Ascending aorta (tissue), 2 donors: ENCODE measurements at regions not wholly inside any gene's neighbourhood (a gene's known extent, or its start where the extent isn't known, plus 50 kb on each side); places are given as distances from the start of the nearest gene placed in this dataset.
"Not testable (repeated sequence)": the region's sequence is repeated elsewhere in the genome, so short reads cannot be mapped to it uniquely, and the experiment has no call there.

ENCODE experiments used
- DNase-seq, 2 donors: peaks; one replicate each; pipeline ENCODE4 v3.0.0-alpha.2; 2019; ENCODE audit warnings: low spot score in 2 of 2
- H3K27ac ChIP-seq, 2 donors: fragments of 200-600 bp; sonication (generic); one replicate each; pipeline ENCODE4 v1.5.1; 2016 to 2017; ENCODE audit warnings: mild to moderate bottlenecking in 1 of 2
- H3K27me3 ChIP-seq: fragments of 200-600 bp; sonication (generic); one replicate; pipeline ENCODE4 v1.5.1; 2017
- H3K36me3 ChIP-seq, 2 donors: fragments of 200-600 bp; sonication (generic); one replicate each; pipeline ENCODE4 v1.5.1; 2016
- H3K4me1 ChIP-seq, 2 donors: fragments of 200-600 bp; sonication (generic); one replicate each; pipeline ENCODE4 v1.5.1; 2016 to 2017; ENCODE audit warnings: mild to moderate bottlenecking in 1 of 2
- H3K4me3 ChIP-seq, 2 donors: fragments of 200-600 bp; sonication (generic); one replicate each; pipeline ENCODE4 v1.5.1; 2016 to 2017; ENCODE audit warnings: mild to moderate bottlenecking in 1 of 2
- H3K9me3 ChIP-seq, 2 donors: fragments of 200-600 bp; sonication (generic); one replicate each; pipeline ENCODE4 v1.5.1; 2016
- CTCF ChIP-seq, 3 experiments: fragments of 200-600 bp in 2 of 3; fragments of 450-650 bp in 1 of 3; sonication (generic) in 2 of 3; IDR thresholded peaks; one replicate each; pipeline ENCODE4 v1.5.1; 2016 to 2019; ENCODE audit warnings: antibody characterized with exemption in 3 of 3, mild to moderate bottlenecking in 1 of 3, moderate library complexity in 1 of 3
- intact Hi-C: fragments of 100-400 bp; cut with DNase I; formaldehyde crosslinking; loops from one replicate; pipeline ENCODE4 v1.15.1; 2023

- no peak overlapping the region for H3K27ac ChIP-seq
- intact Hi-C loops = no loop called here
- no peak for DNase-seq
- no peaks in the 10 kb centered on the region for H3K4me1 ChIP-seq
- no peaks in the 10 kb centered on the region for H3K27me3 ChIP-seq
- no peaks in the 10 kb centered on the region for H3K36me3 ChIP-seq
- no peak for TF ChIP-seq CTCF (IDR thresholded peaks at IDR 0.05)
- H3K9me3 ChIP-seq = no peaks in the 10 kb centered on the region
- H3K4me3 ChIP-seq = no peak overlapping the region
Measured at GRCh38 chr13:62482351-62482750, 1066.7 kb upstream of the PCDH20 start.

GRCh38 chr13:62473944-62474237 is 1058.2 kb upstream of the PCDH20 start:
- DNase-seq = no peak
- Histone ChIP-seq H3K9me3 (no peaks in the 10 kb centered on the region), H3K4me1 (no peaks in the 10 kb centered on the region), H3K27ac (no peak overlapping the region), H3K4me3 (no peak overlapping the region), H3K27me3 (no peaks in the 10 kb centered on the region), H3K36me3 (no peaks in the 10 kb centered on the region)
- TF ChIP-seq CTCF (IDR thresholded peaks at IDR 0.05) = no peak
- intact Hi-C loops = no loop called here

- intact Hi-C loops = no loop called here
- Histone ChIP-seq H3K36me3 (no peaks in the 10 kb centered on the region), H3K4me3 (no peak overlapping the region), H3K27ac (no peak overlapping the region), H3K27me3 (no peaks in the 10 kb centered on the region), H3K4me1 (no peaks in the 10 kb centered on the region), H3K9me3 (no peaks in the 10 kb centered on the region)
- no peak for TF ChIP-seq CTCF (IDR thresholded peaks at IDR 0.05)
- DNase-seq = no peak
Measured at GRCh38 chr13:62473190-62473943, 1057.7 kb upstream of the PCDH20 start.

GRCh38 chr13:62453761-62454160 is 1038.1 kb upstream of the PCDH20 start:
- H3K27ac ChIP-seq = no peak overlapping the region
- no peaks in the 10 kb centered on the region for H3K27me3 ChIP-seq
- TF ChIP-seq CTCF (IDR thresholded peaks at IDR 0.05) = no peak
- no peaks in the 10 kb centered on the region for H3K4me1 ChIP-seq
- H3K9me3 ChIP-seq = no peaks in the 10 kb centered on the region
- H3K4me3 ChIP-seq = no peak overlapping the region
- intact Hi-C loops = no loop called here
- DNase-seq = no peak
- H3K36me3 ChIP-seq = no peaks in the 10 kb centered on the region

- no peaks in the 10 kb centered on the region for H3K4me1 ChIP-seq
- H3K27ac ChIP-seq = no peak overlapping the region
- no peak for DNase-seq
- TF ChIP-seq CTCF (IDR thresholded peaks at IDR 0.05) = no peak
- no peak overlapping the region for H3K4me3 ChIP-seq
- intact Hi-C loops = no loop called here
- no peaks in the 10 kb centered on the region for H3K36me3 ChIP-seq
- H3K9me3 ChIP-seq = no peaks in the 10 kb centered on the region
- no peaks in the 10 kb centered on the region for H3K27me3 ChIP-seq
Measured at GRCh38 chr13:62450759-62451158, 1035.1 kb upstream of the PCDH20 start.

GRCh38 chr13:62447771-62448382 is 1032.2 kb upstream of the PCDH20 start:
- H3K36me3 ChIP-seq, H3K9me3 ChIP-seq, H3K27ac ChIP-seq, DNase-seq, H3K27me3 ChIP-seq, H3K4me1 ChIP-seq, H3K4me3 ChIP-seq, intact Hi-C loops: not testable (repeated sequence)
